ENCODE measurements at regions not wholly inside any gene's neighbourhood (a gene's known extent, or its start where the extent isn't known, plus 50 kb on each side); places are given as distances from the start of the nearest gene placed in this dataset.

GRCh38 chr14:76974365-76974764, 54.1 kb downstream of the IRF2BPL start:
- intact Hi-C loops (cut with DNase I; ENCODE audit: low total_unique reads) = no loop called here
- 83 to 84% methylated on average over 2 of the region's 2 CpGs for WGBS, 2 donors
- TF ChIP-seq POLR2A (IDR thresholded peaks at IDR 0.05) (no peak), CTCF (IDR thresholded peaks at IDR 0.05) (no peak)
- no peak overlapping the region for H3K4me3 ChIP-seq (ENCODE audit: low read depth, poor library complexity, severe bottlenecking)
- no peak for DNase-seq (ENCODE audit: low spot score in 2 of 2)

DNA sequence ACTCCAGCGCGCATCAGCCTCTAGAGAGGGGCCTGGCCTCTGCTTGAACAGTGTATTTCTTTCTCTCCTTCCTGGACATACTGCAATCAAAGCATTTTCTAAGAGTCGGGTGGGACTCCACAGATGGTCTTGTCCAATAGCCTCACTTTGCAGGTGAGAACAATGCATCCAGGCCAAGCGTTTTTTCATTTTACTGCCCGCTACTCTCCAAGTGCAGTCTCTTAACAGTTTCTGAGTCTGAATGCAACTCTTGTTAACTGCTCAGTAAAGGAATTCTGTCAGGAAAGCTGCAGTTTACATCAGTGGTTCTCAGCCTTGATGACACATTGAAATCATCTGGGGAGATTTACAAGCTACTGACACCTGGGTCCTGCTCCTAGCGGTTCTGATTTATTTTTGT, 57.0 kb downstream of the IRF2BPL start:
- no peak for DNase-seq (ENCODE audit: low spot score in 2 of 2)
- 88 to 94% methylated on average over 6 of the region's 6 CpGs for WGBS, 2 donors

GRCh38 chr14:76968621-76969063, 59.9 kb downstream of the IRF2BPL start:
- intact Hi-C loops (cut with DNase I; ENCODE audit: low total_unique reads) = no loop called here
- no peak overlapping the region for H3K4me3 ChIP-seq (ENCODE audit: low read depth, poor library complexity, severe bottlenecking)
- WGBS, 2 donors = 86 to 93% methylated on average over 16 of the region's 16 CpGs
- DNase-seq (ENCODE audit: low spot score in 2 of 2) = no peak
- TF ChIP-seq CTCF (IDR thresholded peaks at IDR 0.05) (no peak), POLR2A (IDR thresholded peaks at IDR 0.05) (no peak)

More for the DNA sequence above, 57.0 kb downstream of the IRF2BPL start:
- no peak for TF ChIP-seq CTCF (IDR thresholded peaks at IDR 0.05)
- no peak for TF ChIP-seq POLR2A (IDR thresholded peaks at IDR 0.05)
- intact Hi-C loops (cut with DNase I; ENCODE audit: low total_unique reads) = no loop called here
- no peak overlapping the region for H3K4me3 ChIP-seq (ENCODE audit: low read depth, poor library complexity, severe bottlenecking)

GRCh38 chr14:76967788-76968187, 60.7 kb downstream of the IRF2BPL start:
- H3K4me3 ChIP-seq (ENCODE audit: low read depth, poor library complexity, severe bottlenecking) = no peak overlapping the region
- DNase-seq (ENCODE audit: low spot score in 2 of 2) = no peak
- no peak for TF ChIP-seq CTCF (IDR thresholded peaks at IDR 0.05)
- TF ChIP-seq POLR2A (IDR thresholded peaks at IDR 0.05) = no peak
- intact Hi-C loops (cut with DNase I; ENCODE audit: low total_unique reads) = no loop called here
- WGBS, 2 donors = 95 to 97% methylated on average over 7 of the region's 7 CpGs

DNA sequence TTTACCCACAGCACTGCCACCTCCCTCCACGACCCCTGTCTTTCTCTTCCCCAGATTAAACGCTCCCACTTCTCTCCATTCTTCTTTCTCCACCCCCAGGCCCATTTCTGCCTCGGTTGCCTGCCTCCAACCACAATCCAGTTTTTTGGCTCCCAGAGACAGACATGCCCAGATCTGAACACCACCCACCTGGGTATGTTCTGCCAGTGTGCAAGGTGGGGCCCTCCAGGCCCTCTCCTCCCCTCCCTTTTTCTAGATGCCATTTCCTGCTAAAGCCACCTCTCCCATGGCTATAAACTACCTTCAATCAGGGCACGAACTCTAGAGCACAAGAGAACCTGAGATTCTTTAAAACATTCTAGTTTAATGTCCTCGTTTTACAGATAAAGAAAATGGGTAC, 63.3 kb downstream of the IRF2BPL start:
- DNase-seq (ENCODE audit: low spot score in 2 of 2) = no peak
- TF ChIP-seq CTCF (IDR thresholded peaks at IDR 0.05) = no peak
- TF ChIP-seq POLR2A (IDR thresholded peaks at IDR 0.05) = no peak
- WGBS, 2 donors = 61 to 62% methylated on average over 5 of the region's 5 CpGs
- intact Hi-C loops (cut with DNase I; ENCODE audit: low total_unique reads) = no loop called here
- no peak overlapping the region for H3K4me3 ChIP-seq (ENCODE audit: low read depth, poor library complexity, severe bottlenecking)

DNA sequence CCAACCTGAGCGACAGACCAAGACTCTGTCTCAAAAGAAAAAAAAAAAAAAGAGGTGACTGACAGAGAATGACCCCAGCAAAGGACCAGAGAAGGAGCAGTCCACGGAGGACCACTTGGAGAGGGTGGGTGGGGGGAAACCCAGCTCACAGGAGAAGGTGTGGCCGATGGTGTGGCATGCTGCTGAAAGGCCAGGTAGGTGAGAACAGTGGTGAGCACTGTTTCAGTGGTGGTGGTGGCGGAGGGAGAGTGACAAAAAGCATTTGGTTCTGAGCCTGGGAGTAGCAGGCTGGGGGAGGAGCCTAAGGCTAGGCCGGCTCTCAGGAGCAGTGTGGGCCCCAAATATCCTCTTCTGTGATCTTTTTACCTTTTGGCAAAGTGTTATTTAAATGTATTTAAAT, 63.8 kb downstream of the IRF2BPL start:
- DNase-seq (ENCODE audit: low spot score in 2 of 2) = no peak
- H3K4me3 ChIP-seq (ENCODE audit: low read depth, poor library complexity, severe bottlenecking) = no peak overlapping the region
- TF ChIP-seq POLR2A (IDR thresholded peaks at IDR 0.05) = no peak
- TF ChIP-seq CTCF (IDR thresholded peaks at IDR 0.05) = no peak
- intact Hi-C loops (cut with DNase I; ENCODE audit: low total_unique reads) = no loop called here
- WGBS, 2 donors = 68 to 86% methylated on average over 5 of the region's 5 CpGs

Data from lower leg skin (tissue), 4 donors.